ENCODE measurements at regions not wholly inside any gene's neighbourhood (a gene's known extent, or its start where the extent isn't known, plus 50 kb on each side); places are given as distances from the start of the nearest gene placed in this dataset.
A peak's percentile ranks its signal among the peaks of the same experiment; 100 is the strongest.

DNA sequence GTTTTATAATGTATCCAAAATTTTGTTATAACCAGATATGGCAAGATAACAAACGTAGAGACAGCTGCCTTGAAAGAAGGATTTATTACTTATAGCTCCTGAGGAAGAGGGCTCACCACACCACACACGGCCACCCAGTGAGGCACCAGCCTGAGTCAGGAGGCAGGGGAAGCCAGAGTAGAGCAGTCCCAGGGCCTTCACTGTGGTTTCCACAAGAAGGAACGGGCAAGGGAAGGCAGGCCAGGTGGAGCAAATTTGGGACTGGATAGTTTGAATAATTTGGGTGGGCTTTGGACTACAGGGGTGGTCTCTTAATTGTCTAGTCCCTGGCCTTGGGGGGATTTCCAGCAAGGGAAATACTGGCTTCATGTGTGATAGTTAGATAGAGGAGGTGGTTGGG, 72.5 kb downstream of the RRAGC start:
- DNase-seq (ENCODE audit: low spot score) = no peak
- Mint-ChIP-seq H3K27ac (no peak overlapping the region), H3K9me3 (no peaks in the 10 kb centered on the region), H3K4me3 (no peak overlapping the region), H3K36me3 (ENCODE audit: low read depth) (no peaks in the 10 kb centered on the region), H3K27me3 (ENCODE audit: insufficient read depth) (peaks cover 29% of the 10 kb centered on the region), H3K4me1 (ENCODE audit: low read depth) (no peaks in the 10 kb centered on the region)
- intact Hi-C loops (cut with micrococcal nuclease) = no loop called here

DNA sequence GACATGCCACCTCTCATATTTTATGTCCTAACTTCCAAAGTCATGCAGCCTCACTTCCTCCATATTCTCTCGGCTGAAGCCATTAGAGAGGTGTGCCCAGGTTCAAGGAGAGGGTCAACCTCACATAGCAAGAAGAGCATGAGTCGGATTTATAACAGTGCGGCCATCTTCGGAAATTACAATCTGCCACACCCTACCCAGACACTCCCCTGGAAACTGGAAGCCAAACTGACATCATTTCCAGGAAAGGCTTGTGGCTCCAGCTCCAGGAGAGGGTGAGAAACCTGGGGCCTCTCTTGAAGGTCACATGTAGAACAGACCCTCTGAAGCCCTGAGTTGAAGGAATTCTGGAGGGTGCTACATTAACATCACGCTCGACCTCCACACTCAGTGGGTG, 73.5 kb downstream of the RRAGC start:
- Mint-ChIP-seq H3K4me3 (no peak overlapping the region), H3K36me3 (ENCODE audit: low read depth) (no peaks in the 10 kb centered on the region), H3K9me3 (no peaks in the 10 kb centered on the region), H3K4me1 (ENCODE audit: low read depth) (no peaks in the 10 kb centered on the region), H3K27me3 (ENCODE audit: insufficient read depth) (peaks cover 35% of the 10 kb centered on the region), H3K27ac (no peak overlapping the region)
- DNase-seq (ENCODE audit: low spot score) = no peak
- intact Hi-C loops (cut with micrococcal nuclease) = no loop called here

DNA sequence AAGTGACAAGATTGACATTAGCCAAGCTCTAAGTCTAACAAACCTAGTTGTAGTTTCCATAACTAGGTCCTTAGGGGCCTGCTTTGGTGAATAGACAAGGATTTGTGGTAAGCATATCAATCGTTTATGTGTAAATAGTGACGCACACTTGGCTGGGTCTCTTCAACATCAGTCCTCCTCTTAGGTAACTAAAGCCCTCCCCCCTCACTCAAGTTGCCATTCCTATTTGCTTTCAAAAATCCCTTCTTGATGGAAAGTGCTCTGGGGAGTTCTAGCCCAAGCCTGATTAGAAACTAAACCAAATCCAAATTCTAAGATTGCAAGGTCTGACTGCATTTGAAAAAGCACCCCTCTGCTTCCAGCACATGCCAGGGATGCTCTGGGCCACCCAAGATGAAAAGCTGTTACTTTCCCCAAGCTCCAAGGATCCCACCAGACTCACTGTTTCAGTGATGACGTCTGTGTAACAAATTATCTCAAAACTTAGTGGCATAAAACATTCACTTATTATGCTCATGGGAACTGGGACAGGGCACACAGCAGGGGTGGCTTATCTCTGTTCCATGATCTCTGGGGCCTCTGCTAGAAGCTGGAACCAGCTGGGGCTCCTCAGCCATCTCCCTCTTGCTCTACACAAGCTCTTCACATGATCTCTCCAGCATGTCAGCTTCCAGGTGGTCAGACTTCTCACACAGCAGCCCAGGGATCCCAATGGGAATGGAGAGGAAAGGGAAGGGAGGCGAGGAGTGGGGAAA, 74.1 kb downstream of the RRAGC start:
- H3K36me3 Mint-ChIP-seq (ENCODE audit: low read depth) = no peaks in the 10 kb centered on the region
- H3K4me1 Mint-ChIP-seq (ENCODE audit: low read depth) = no peaks in the 10 kb centered on the region
- intact Hi-C loops (cut with micrococcal nuclease) = no loop called here
- peak overlapping the region; percentile 24 for H3K27ac Mint-ChIP-seq
- no peak overlapping the region for H3K4me3 Mint-ChIP-seq
- peaks cover 38% of the 10 kb centered on the region for H3K27me3 Mint-ChIP-seq (ENCODE audit: insufficient read depth)
- H3K9me3 Mint-ChIP-seq = no peaks in the 10 kb centered on the region
- no peak for DNase-seq (ENCODE audit: low spot score)

DNA sequence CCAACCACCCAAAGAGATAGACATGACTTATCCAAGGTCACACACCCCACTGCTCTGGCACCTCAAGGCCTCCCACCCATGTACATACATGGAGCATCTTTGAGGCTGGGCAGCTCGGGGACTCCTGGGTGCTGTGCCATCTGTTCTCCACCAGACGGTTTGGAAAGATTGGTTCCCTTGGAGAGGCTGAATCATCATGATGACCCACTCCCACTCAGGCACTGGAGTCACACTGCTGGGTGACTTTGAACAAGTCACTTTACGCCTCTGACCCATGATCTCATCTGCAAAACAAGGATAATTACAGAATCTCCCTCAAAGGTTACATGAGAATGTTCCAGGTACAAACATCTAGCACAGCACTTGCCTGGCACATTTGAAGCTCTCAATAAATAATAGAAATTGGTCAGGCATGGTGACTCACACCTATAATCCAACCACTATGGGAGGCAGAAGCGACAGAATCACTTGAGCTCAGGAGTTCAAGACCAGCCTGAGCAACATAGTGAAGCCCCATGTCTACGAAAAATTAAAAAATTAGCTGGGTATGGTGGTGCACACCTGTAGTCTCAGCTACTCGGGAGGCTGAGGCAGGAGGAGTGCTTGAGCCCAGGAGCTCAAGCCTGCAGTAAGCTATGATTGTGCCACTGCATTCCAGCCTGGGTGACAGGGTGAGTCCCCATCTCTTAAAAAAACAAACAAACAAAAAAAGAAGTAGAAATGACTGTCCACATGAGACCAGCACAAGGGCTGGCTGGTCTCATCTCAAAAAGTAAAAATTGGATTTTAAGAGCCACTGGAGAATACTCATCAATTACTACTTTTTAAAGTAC, 74.9 kb downstream of the RRAGC start:
- no peaks in the 10 kb centered on the region for H3K4me1 Mint-ChIP-seq (ENCODE audit: low read depth)
- intact Hi-C loops (cut with micrococcal nuclease) = no loop called here
- H3K27me3 Mint-ChIP-seq (ENCODE audit: insufficient read depth) = peaks cover 36% of the 10 kb centered on the region
- H3K36me3 Mint-ChIP-seq (ENCODE audit: low read depth) = no peaks in the 10 kb centered on the region
- DNase-seq (ENCODE audit: low spot score) = no peak
- H3K9me3 Mint-ChIP-seq = no peaks in the 10 kb centered on the region
- no peak overlapping the region for H3K4me3 Mint-ChIP-seq
- no peak overlapping the region for H3K27ac Mint-ChIP-seq

DNA sequence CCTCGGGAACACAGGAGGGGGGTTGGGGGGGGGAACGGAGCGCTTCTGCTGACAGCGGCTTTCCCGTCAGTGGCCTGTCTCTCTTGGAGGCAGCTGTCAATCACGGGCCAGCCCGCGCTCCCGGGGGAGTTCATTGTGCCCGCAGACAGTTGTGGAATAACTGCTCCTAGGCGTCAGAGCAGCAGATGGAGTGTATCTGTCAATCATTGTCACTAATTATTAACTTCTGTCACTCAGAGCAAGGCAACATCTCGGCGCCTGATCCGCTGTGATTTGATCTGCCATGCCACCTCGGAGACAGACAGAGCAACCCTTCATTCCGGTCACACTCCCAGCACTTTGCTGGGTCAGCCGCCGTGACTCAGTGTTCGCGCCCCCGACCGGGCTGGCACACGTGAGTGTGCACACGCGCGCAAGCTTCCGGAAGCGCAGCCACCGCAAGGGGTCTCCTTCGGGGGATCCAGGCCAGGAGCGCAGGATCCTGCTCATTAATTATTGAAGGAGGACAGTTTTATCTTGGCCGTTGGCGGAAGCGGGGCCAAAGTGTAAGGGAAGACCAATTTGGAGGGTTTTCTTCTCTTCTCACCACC, 75.8 kb downstream of the RRAGC start:
- Mint-ChIP-seq H3K27me3 (ENCODE audit: insufficient read depth) (peaks cover 32% of the 10 kb centered on the region), H3K27ac (no peak overlapping the region), H3K4me1 (ENCODE audit: low read depth) (no peaks in the 10 kb centered on the region), H3K4me3 (no peak overlapping the region), H3K9me3 (no peaks in the 10 kb centered on the region), H3K36me3 (ENCODE audit: low read depth) (no peaks in the 10 kb centered on the region)
- DNase-seq (ENCODE audit: low spot score) = no peak
- intact Hi-C loops (cut with micrococcal nuclease) = no loop called here

DNA sequence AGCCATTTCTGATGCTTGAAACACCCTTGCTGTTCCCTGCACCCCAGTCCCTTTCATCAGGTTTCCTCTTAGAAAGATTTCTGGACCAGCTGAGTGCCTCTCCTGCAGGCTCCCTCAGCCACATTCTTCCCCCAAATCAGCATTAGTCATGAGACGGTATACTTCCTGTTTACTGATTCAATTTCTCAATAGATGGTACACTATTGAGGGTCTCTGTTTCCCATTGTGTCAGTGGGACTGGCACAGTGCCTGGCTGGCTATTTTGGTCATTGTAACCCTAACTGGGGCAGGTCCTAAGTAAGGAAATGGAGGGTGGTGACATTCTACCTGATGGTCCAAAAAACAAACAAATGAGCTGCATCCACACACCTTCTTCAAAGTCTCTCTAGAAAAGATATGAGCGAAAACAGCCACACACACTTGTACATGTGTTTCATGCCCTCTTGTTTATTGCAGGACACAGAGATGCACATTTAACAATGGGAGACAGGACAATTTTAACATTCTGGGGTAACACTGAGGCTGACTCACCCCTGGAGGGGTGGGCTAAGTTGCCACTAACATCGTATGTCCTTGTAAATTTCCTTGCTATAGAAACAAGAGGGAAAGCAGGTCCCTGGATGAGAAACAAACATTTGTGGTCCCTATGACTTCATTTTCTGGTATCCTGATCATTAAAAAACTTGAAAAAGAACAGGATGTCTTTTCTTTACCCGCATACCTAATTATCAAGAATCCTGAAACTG, 77.5 kb downstream of the RRAGC start:
- Mint-ChIP-seq H3K4me1 (ENCODE audit: low read depth) (no peaks in the 10 kb centered on the region), H3K4me3 (no peak overlapping the region), H3K36me3 (ENCODE audit: low read depth) (no peaks in the 10 kb centered on the region), H3K9me3 (no peaks in the 10 kb centered on the region), H3K27me3 (ENCODE audit: insufficient read depth) (peaks cover 29% of the 10 kb centered on the region), H3K27ac (no peak overlapping the region)
- DNase-seq (ENCODE audit: low spot score) = no peak
- intact Hi-C loops (cut with micrococcal nuclease) = no loop called here

DNA sequence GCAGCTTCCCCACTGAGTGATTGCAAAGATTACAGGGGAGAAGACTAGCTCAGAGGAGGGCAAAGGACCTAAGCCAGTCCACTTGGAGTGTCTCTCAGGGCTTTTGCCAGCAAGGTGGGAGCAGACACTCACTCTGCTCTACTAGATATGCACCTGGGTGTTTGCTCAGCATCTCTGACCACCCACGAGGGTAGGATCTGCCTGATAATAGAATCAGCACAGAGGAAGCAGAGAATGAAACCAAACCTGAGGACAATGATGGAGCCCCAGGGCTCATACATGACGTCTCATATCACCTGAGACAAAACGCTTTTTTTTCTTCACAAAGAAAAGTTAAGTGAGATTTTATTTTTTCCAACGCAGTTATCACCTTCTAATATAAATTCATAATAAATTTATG, 79.4 kb downstream of the RRAGC start:
- H3K4me3 Mint-ChIP-seq = no peak overlapping the region
- intact Hi-C loops (cut with micrococcal nuclease) = no loop called here
- H3K27me3 Mint-ChIP-seq (ENCODE audit: insufficient read depth) = peaks cover 27% of the 10 kb centered on the region

DNA sequence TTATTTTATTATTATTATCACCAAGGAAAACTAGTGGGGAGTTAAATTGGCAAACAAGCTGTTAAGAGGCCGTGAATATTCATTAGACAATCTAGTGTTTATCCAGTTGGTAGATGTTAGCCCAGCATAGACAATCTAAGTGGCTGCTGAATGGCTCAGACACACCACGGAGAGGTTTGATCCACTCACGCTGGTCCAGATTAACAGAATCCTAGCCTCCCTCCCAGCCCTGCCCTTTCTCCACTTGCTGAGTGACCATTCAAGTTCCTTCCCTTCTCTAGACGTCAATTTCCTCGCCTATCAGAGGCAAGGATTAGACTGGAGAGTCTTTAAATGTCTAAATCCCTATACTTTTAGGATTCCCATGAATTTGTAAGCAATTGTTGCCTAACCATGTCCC, 80.1 kb downstream of the RRAGC start:
- no peak overlapping the region for H3K27ac Mint-ChIP-seq
- intact Hi-C loops (cut with micrococcal nuclease) = no loop called here
- no peaks in the 10 kb centered on the region for H3K4me1 Mint-ChIP-seq (ENCODE audit: low read depth)
- no peak overlapping the region for H3K4me3 Mint-ChIP-seq
- H3K27me3 Mint-ChIP-seq (ENCODE audit: insufficient read depth) = peaks cover 21% of the 10 kb centered on the region
- H3K36me3 Mint-ChIP-seq (ENCODE audit: low read depth) = no peaks in the 10 kb centered on the region
- H3K9me3 Mint-ChIP-seq = no peaks in the 10 kb centered on the region
- no peak for DNase-seq (ENCODE audit: low spot score)

More for the DNA sequence above, 79.4 kb downstream of the RRAGC start:
- Mint-ChIP-seq H3K4me1 (ENCODE audit: low read depth) (no peaks in the 10 kb centered on the region), H3K9me3 (no peaks in the 10 kb centered on the region), H3K27ac (no peak overlapping the region), H3K36me3 (ENCODE audit: low read depth) (no peaks in the 10 kb centered on the region)
- DNase-seq (ENCODE audit: low spot score) = no peak

DNA sequence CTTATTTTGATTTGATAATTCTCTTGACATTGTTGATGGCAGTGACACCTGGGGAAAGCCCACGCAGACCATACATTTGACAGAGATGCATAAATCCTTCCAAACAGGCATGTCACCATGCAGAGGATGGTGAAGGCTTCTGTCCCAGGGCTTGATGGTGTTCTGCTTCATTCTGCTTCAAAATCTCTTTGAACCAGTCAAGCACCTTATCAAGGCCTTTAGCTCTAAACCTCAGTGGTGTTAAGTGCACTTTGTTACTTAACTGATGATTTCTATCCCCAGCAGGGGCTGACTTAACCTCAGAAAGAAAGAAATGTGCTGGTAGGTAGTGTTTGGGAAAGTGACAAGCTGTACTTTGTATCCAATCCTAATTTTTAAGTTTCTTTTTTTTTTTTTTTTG, 81.1 kb downstream of the RRAGC start:
- intact Hi-C loops (cut with micrococcal nuclease) = no loop called here
- no peak for DNase-seq (ENCODE audit: low spot score)
- Mint-ChIP-seq H3K27me3 (ENCODE audit: insufficient read depth) (peaks cover 20% of the 10 kb centered on the region), H3K9me3 (no peaks in the 10 kb centered on the region), H3K4me3 (no peak overlapping the region), H3K27ac (no peak overlapping the region), H3K4me1 (ENCODE audit: low read depth) (no peaks in the 10 kb centered on the region), H3K36me3 (ENCODE audit: low read depth) (no peaks in the 10 kb centered on the region)

DNA sequence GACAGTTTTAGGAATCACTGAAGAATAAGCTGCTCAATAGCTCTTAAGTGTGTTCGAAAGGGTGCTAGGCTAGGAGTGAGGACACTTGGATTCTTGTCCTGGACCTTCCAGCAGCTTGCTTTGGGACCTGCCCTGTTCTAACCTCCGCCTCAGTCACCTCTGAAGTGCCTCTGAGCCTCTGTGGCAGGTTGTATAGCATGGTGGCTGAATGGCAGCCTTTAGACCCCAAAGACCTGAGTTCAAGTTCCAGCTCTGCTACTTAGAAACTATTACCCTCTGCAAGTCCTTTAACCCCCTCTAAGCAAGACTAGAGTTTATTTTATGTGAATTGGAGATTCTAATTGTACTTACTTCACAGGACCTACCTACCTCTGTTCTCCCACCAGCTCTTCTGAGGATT, 81.5 kb downstream of the RRAGC start:
- Mint-ChIP-seq H3K9me3 (no peaks in the 10 kb centered on the region), H3K27me3 (ENCODE audit: insufficient read depth) (peaks cover 20% of the 10 kb centered on the region), H3K27ac (no peak overlapping the region), H3K4me1 (ENCODE audit: low read depth) (no peaks in the 10 kb centered on the region), H3K4me3 (no peak overlapping the region), H3K36me3 (ENCODE audit: low read depth) (no peaks in the 10 kb centered on the region)
- intact Hi-C loops (cut with micrococcal nuclease) = no loop called here
- DNase-seq (ENCODE audit: low spot score) = no peak

DNA sequence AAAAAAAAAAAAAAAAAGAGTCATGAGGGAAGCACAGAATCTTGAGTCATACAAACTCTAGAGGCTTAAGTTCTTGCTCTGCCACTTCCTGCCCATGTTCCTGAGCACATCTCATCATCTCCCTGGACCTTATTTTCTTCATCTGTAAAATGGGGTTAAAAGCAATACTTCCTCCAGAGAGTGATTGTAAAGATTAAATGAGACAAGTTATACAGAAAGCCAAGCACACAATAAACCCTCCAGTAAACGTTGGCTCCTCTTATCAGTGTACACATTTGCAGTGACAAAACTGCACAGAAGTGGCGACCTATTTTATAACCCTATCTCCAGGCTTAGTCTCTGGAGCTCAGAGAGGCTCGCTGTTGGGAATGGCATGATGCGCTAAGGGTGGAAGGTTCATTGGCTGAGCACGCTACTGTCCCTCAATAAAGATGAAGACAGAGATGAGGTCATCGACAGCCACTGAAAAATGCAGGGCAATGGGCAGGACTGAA, 82.1 kb downstream of the RRAGC start:
- no peak overlapping the region for H3K4me3 Mint-ChIP-seq
- no peaks in the 10 kb centered on the region for H3K4me1 Mint-ChIP-seq (ENCODE audit: low read depth)
- H3K27ac Mint-ChIP-seq = no peak overlapping the region
- H3K27me3 Mint-ChIP-seq (ENCODE audit: insufficient read depth) = peaks cover 18% of the 10 kb centered on the region
- no peaks in the 10 kb centered on the region for H3K36me3 Mint-ChIP-seq (ENCODE audit: low read depth)
- no peak for DNase-seq (ENCODE audit: low spot score)
- H3K9me3 Mint-ChIP-seq = no peaks in the 10 kb centered on the region
- intact Hi-C loops (cut with micrococcal nuclease) = no loop called here

DNA sequence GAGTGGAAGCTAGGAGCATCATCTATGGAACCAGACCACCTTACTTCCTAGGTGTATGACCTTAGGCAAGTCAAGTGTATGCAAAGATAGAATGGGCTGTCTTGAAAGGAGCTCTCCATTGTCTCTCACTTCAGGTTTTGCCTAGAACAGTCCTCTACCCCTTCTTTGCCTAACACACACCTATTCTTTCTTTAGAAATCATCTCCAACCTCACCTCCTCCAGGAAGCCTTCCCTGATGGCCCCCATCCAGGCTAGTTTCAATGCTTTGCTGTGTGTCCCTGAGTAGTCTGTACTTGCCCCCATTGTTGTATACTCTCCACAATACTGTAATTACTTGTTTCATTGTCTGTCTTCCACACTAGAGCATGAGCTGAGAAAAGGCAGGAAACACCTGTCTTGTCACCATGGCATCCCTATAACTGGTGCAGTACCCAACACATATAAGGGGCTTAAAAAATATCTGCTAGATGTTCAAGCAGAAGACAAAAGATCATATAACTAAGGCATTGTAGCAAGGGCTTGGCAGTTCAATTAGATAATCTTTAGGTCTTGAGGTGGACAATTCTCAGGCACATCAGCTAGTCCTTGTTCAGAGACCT, 83.0 kb downstream of the RRAGC start:
- no peak for DNase-seq (ENCODE audit: low spot score)
- no peaks in the 10 kb centered on the region for H3K4me1 Mint-ChIP-seq (ENCODE audit: low read depth)
- intact Hi-C loops (cut with micrococcal nuclease) = no loop called here
- no peak overlapping the region for H3K4me3 Mint-ChIP-seq
- no peaks in the 10 kb centered on the region for H3K36me3 Mint-ChIP-seq (ENCODE audit: low read depth)
- no peaks in the 10 kb centered on the region for H3K9me3 Mint-ChIP-seq
- no peak overlapping the region for H3K27ac Mint-ChIP-seq
- peaks cover 15% of the 10 kb centered on the region for H3K27me3 Mint-ChIP-seq (ENCODE audit: insufficient read depth)
